ENCODE measurements at regions not wholly inside any gene's neighbourhood (a gene's known extent, or its start where the extent isn't known, plus 50 kb on each side); places are given as distances from the start of the nearest gene placed in this dataset.

- TF ChIP-seq CTCF (IDR thresholded peaks at IDR 0.05) (no peak), POLR2AphosphoS5 (IDR thresholded peaks at IDR 0.05) (no peak), EP300 (IDR thresholded peaks at IDR 0.05; ENCODE audit: low read depth) (no peak)
These were observed 93.0 kb upstream of the PUDP start for GRCh38 chrX:7240929-7241328.
